T-cell (primary cell): ENCODE measurements at regions not wholly inside any gene's neighbourhood (a gene's known extent, or its start where the extent isn't known, plus 50 kb on each side); places are given as distances from the start of the nearest gene placed in this dataset.

Source experiments
- ATAC-seq, 4 experiments: fragments of 200-7000 bp in 3 of 4; fragments of 150-1000 bp in 1 of 4; cut with Tn5 transposase; replicated peaks in 1 of 4; 1 replicate in 3 of 4; 2 replicates in 1 of 4; pipeline ENCODE4 v1.10.0; 2021; ENCODE audit warnings: moderate library complexity in 3 of 4, mild to moderate bottlenecking in 2 of 4, moderate number of reproducible peaks in 1 of 4
- CTCF ChIA-PET, 2 donors: fragments of 300-600 bp; sonication (Branson Sonifier 250); formaldehyde crosslinking; loops; one replicate each; lab custom pipeline; 2022; ENCODE audit warnings: antibody characterized with exemption in 2 of 2; lab: Charles Lee
- POLR2A ChIA-PET, 2 donors: fragments of 300-600 bp; sonication (Branson Sonifier 250); formaldehyde crosslinking; loops; one replicate each; lab custom pipeline; 2022; ENCODE audit warnings: antibody characterized with exemption in 2 of 2; lab: Charles Lee
- DNase-seq, 35 experiments: peaks; one replicate each; pipeline versions ENCODE4 v3.0.0 to v3.0.0-alpha.2; 2013 to 2023
- H3K27ac ChIP-seq: one replicate; pipeline ENCODE4 v1.5.1; 2013; ENCODE audit warnings: low read length
- H3K27me3 ChIP-seq, 2 experiments: replicated peaks in 1 of 2; 1 replicate in 1 of 2; 2 replicates in 1 of 2; pipeline versions ENCODE4 v1.6.1 to v1.7.0; 2013; ENCODE audit warnings: low read length in 1 of 2, mixed read lengths in 1 of 2; ENCODE audit not compliant: control insufficient read depth in 2 of 2, insufficient read depth in 2 of 2; ENCODE audit errors: extremely low read depth in 1 of 2
- H3K36me3 ChIP-seq, 2 donors: 1 replicate in 1 of 2; 2 replicates in 1 of 2; pipeline versions ENCODE4 v1.6.1 to v1.7.0; 2013; ENCODE audit warnings: low read length in 1 of 2; ENCODE audit not compliant: control insufficient read depth in 2 of 2, insufficient read depth in 1 of 2; ENCODE audit errors: extremely low read depth in 1 of 2
- H3K4me1 ChIP-seq, 2 experiments: 1 replicate in 1 of 2; 2 replicates in 1 of 2; pipeline versions ENCODE4 v1.6.1 to v1.7.0; 2013; ENCODE audit warnings: low read length in 2 of 2, mixed read lengths in 1 of 2; ENCODE audit not compliant: insufficient read depth in 2 of 2, control insufficient read depth in 1 of 2; ENCODE audit errors: extremely low read depth in 1 of 2
- H3K4me3 ChIP-seq, 2 donors: 1 replicate in 1 of 2; 2 replicates in 1 of 2; pipeline versions ENCODE4 v1.5.1 to v1.7.0; 2013; ENCODE audit warnings: mild to moderate bottlenecking in 2 of 2, low read length in 1 of 2, moderate library complexity in 1 of 2; ENCODE audit not compliant: control insufficient read depth in 1 of 2; ENCODE audit errors: extremely low read depth in 1 of 2
- H3K9me3 ChIP-seq: 2 replicates; pipeline ENCODE4 v1.7.0; 2013
- H3K27ac Mint-ChIP-seq, 2 donors: one replicate each; pipeline ENCODE4 v1.8.0; 2020 to 2021; ENCODE audit warnings: mild to moderate bottlenecking in 2 of 2, mixed read lengths in 2 of 2
- H3K27me3 Mint-ChIP-seq, 2 donors: one replicate each; pipeline ENCODE4 v1.8.0; 2021 to 2022; ENCODE audit warnings: mixed read lengths in 2 of 2
- H3K36me3 Mint-ChIP-seq: one replicate; pipeline ENCODE4 v1.8.0; 2021; ENCODE audit warnings: mixed read lengths
- H3K4me1 Mint-ChIP-seq, 3 donors: one replicate each; pipeline ENCODE4 v1.8.0; 2020 to 2022; ENCODE audit warnings: mixed read lengths in 3 of 3, mild to moderate bottlenecking in 1 of 3
- H3K4me3 Mint-ChIP-seq, 3 donors: one replicate each; pipeline ENCODE4 v1.8.0; 2020 to 2022; ENCODE audit warnings: mild to moderate bottlenecking in 3 of 3, mixed read lengths in 3 of 3, moderate library complexity in 3 of 3
- H3K9me3 Mint-ChIP-seq, 3 donors: one replicate each; pipeline ENCODE4 v1.8.0; 2020 to 2022; ENCODE audit warnings: mixed read lengths in 3 of 3
- WGBS: methylation state at CpG from one replicate; pipeline ENCODE4 v1.1.5; 2013; ENCODE audit warnings: missing lambda C conversion rate; ENCODE audit not compliant: insufficient coverage; 5-methylcytosine and 5-hydroxymethylcytosine counted together

GRCh38 chr3:22296601-22297000 lies 545.6 kb upstream of the ZNF385D start:
- Mint-ChIP-seq H3K4me1 (no peaks in the 10 kb centered on the region), H3K27me3 (no peaks in the 10 kb centered on the region), H3K4me3 (no peak overlapping the region), H3K36me3 (no peaks in the 10 kb centered on the region), H3K9me3 (peaks cover 9 to 34% (median 11%) of the 10 kb centered on the region in 3 donors), H3K27ac (no peak overlapping the region)
- CTCF ChIA-PET: no interaction called here
- no peak overlapping the region for H3K4me3 ChIP-seq
- ATAC-seq: no peak
- H3K9me3 ChIP-seq: no peaks in the 10 kb centered on the region
- POLR2A ChIA-PET: no interaction called here
- no peaks in the 10 kb centered on the region for H3K27me3 ChIP-seq
- H3K4me1 ChIP-seq: no peaks in the 10 kb centered on the region
- H3K36me3 ChIP-seq: no peaks in the 10 kb centered on the region
- no peak overlapping the region for H3K27ac ChIP-seq
- DNase-seq: no peak

GRCh38 chr3:22297436-22297835 lies 546.4 kb upstream of the ZNF385D start:
- H3K4me1 ChIP-seq: no peaks in the 10 kb centered on the region
- H3K4me1 Mint-ChIP-seq: no peaks in the 10 kb centered on the region
- POLR2A ChIA-PET: no interaction called here
- H3K27ac Mint-ChIP-seq: no peak overlapping the region
- no peaks in the 10 kb centered on the region for H3K27me3 Mint-ChIP-seq
- no CpG with 5 or more reads among the region's 4 CpGs for WGBS
- H3K4me3 ChIP-seq: no peak overlapping the region
- ATAC-seq (no peak), DNase-seq (no peak)
- CTCF ChIA-PET: no interaction called here
- peaks cover 9 to 34% (median 11%) of the 10 kb centered on the region in 3 donors for H3K9me3 Mint-ChIP-seq
- H3K36me3 Mint-ChIP-seq: no peaks in the 10 kb centered on the region
- H3K4me3 Mint-ChIP-seq: no peak overlapping the region
- no peaks in the 10 kb centered on the region for H3K27me3 ChIP-seq
- no peak overlapping the region for H3K27ac ChIP-seq
- H3K9me3 ChIP-seq: no peaks in the 10 kb centered on the region
- H3K36me3 ChIP-seq: no peaks in the 10 kb centered on the region

- Histone ChIP-seq H3K27ac (no peak overlapping the region), H3K36me3 (no peaks in the 10 kb centered on the region), H3K4me3 (no peak overlapping the region), H3K9me3 (no peaks in the 10 kb centered on the region), H3K4me1 (no peaks in the 10 kb centered on the region), H3K27me3 (no peaks in the 10 kb centered on the region)
- ATAC-seq (no peak), DNase-seq (no peak)
- Mint-ChIP-seq H3K27ac (no peak overlapping the region), H3K4me1 (no peaks in the 10 kb centered on the region), H3K36me3 (no peaks in the 10 kb centered on the region), H3K4me3 (no peak overlapping the region), H3K9me3 (peaks cover 0 to 13% (median 10%) of the 10 kb centered on the region in 3 donors), H3K27me3 (no peaks in the 10 kb centered on the region)
- ChIA-PET CTCF (no interaction called here), POLR2A (no interaction called here)
- 58% methylated on average over 2 of the region's 3 CpGs for WGBS
Measured at GRCh38 chr3:22306454-22306853, 555.4 kb upstream of the ZNF385D start.

- peaks cover 0 to 14% (median 13%) of the 10 kb centered on the region in 3 donors for H3K9me3 Mint-ChIP-seq
- Histone ChIP-seq H3K27ac (no peak overlapping the region), H3K27me3 (no peaks in the 10 kb centered on the region), H3K4me1 (no peaks in the 10 kb centered on the region), H3K36me3 (no peaks in the 10 kb centered on the region), H3K4me3 (no peak overlapping the region), H3K9me3 (no peaks in the 10 kb centered on the region)
- no peak for ATAC-seq
- WGBS: no CpG with 5 or more reads among the region's 1 CpG
- H3K4me3 Mint-ChIP-seq: no peak overlapping the region
- DNase-seq: no peak
- no peaks in the 10 kb centered on the region for H3K36me3 Mint-ChIP-seq
- no peaks in the 10 kb centered on the region for H3K4me1 Mint-ChIP-seq
- POLR2A ChIA-PET: no interaction called here
- no peaks in the 10 kb centered on the region for H3K27me3 Mint-ChIP-seq
- H3K27ac Mint-ChIP-seq: no peak overlapping the region
- CTCF ChIA-PET: no interaction called here
Measured at GRCh38 chr3:22308871-22309270, 557.9 kb upstream of the ZNF385D start.

GRCh38 chr3:22315925-22316324 lies 564.9 kb upstream of the ZNF385D start:
- 83% methylated on average over 1 of the region's 1 CpG for WGBS
- no peak for ATAC-seq
- H3K4me3 ChIP-seq: no peak overlapping the region
- peaks cover 8 to 24% (median 11%) of the 10 kb centered on the region in 3 donors for H3K9me3 Mint-ChIP-seq
- no peaks in the 10 kb centered on the region for H3K36me3 ChIP-seq
- no peaks in the 10 kb centered on the region for H3K4me1 ChIP-seq
- H3K27me3 Mint-ChIP-seq: no peaks in the 10 kb centered on the region
- DNase-seq: no peak
- no peaks in the 10 kb centered on the region for H3K27me3 ChIP-seq
- no peak overlapping the region for H3K27ac Mint-ChIP-seq
- CTCF ChIA-PET: no interaction called here
- H3K27ac ChIP-seq: no peak overlapping the region
- no peaks in the 10 kb centered on the region for H3K36me3 Mint-ChIP-seq
- no peaks in the 10 kb centered on the region for H3K9me3 ChIP-seq
- POLR2A ChIA-PET: no interaction called here
- no peaks in the 10 kb centered on the region for H3K4me1 Mint-ChIP-seq
- H3K4me3 Mint-ChIP-seq: no peak overlapping the region

GRCh38 chr3:22318325-22318724 lies 567.3 kb upstream of the ZNF385D start:
- Histone ChIP-seq H3K4me1 (no peaks in the 10 kb centered on the region), H3K27me3 (no peaks in the 10 kb centered on the region), H3K4me3 (no peak overlapping the region), H3K9me3 (no peaks in the 10 kb centered on the region), H3K36me3 (no peaks in the 10 kb centered on the region), H3K27ac (no peak overlapping the region)
- Mint-ChIP-seq H3K4me1 (no peaks in the 10 kb centered on the region), H3K27me3 (no peaks in the 10 kb centered on the region), H3K36me3 (no peaks in the 10 kb centered on the region), H3K27ac (no peak overlapping the region), H3K4me3 (no peak overlapping the region), H3K9me3 (peaks cover 5 to 24% (median 8%) of the 10 kb centered on the region in 3 donors)
- CTCF ChIA-PET: interaction anchor here in 1 of 2 donors (0.6 kb wide), 2 partner anchors 20 to 1105 kb away, joined by 3 to 10 read pairs; no protein-coding TSS in a partner anchor
- ATAC-seq (no peak), DNase-seq (no peak)
- WGBS: 87% methylated on average over 3 of the region's 5 CpGs
- POLR2A ChIA-PET: no interaction called here

- Histone ChIP-seq H3K9me3 (no peaks in the 10 kb centered on the region), H3K27me3 (no peaks in the 10 kb centered on the region), H3K4me1 (no peaks in the 10 kb centered on the region), H3K4me3 (no peak overlapping the region), H3K36me3 (no peaks in the 10 kb centered on the region), H3K27ac (no peak overlapping the region)
- no peak overlapping the region for H3K4me3 Mint-ChIP-seq
- ATAC-seq (no peak), DNase-seq (no peak)
- no peaks in the 10 kb centered on the region for H3K4me1 Mint-ChIP-seq
- CTCF ChIA-PET: no interaction called here
- peaks cover 5 to 18% (median 8%) of the 10 kb centered on the region in 3 donors for H3K9me3 Mint-ChIP-seq
- POLR2A ChIA-PET: no interaction called here
- H3K27ac Mint-ChIP-seq: no peak overlapping the region
- H3K27me3 Mint-ChIP-seq: no peaks in the 10 kb centered on the region
- H3K36me3 Mint-ChIP-seq: no peaks in the 10 kb centered on the region
- 50% methylated on average over 1 of the region's 1 CpG for WGBS
Measured at GRCh38 chr3:22319446-22319845, 568.4 kb upstream of the ZNF385D start.
